ENCODE measurements at regions not wholly inside any gene's neighbourhood (a gene's known extent, or its start where the extent isn't known, plus 50 kb on each side); places are given as distances from the start of the nearest gene placed in this dataset.

DNA sequence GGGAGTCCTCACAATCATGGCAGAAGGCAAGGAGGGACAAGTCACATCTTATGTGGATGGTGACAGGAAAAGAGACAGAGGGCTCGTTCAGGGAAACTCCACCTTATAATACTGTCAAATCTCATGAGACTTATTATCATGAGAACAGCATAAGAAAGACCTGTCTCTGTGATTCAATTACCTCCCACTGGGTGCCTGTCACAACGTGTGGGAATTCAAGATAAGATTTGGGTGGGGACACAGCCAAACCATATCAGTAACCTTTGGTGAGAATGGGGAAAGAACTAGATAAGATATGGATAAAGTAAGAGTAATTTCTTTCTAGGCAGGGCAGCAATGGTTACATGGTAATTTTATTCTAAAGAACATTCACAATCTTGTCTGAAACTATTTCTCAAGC is 344.9 kb upstream of the KLF12 start:
- FAIRE-seq (no peak), DNase-seq (no peak)
- Histone ChIP-seq H3K4me3 (ENCODE audit: low read depth in 1 of 3, low read length in 3 of 3) (no peak overlapping the region), H3K4me1 (ENCODE audit: control insufficient read depth in 3 of 3, insufficient read depth in 2 of 3, low read depth in 1 of 3, low read length in 2 of 3) (no peaks in the 10 kb centered on the region), H3K36me3 (ENCODE audit: control insufficient read depth in 3 of 3, insufficient read depth in 2 of 3, low read depth in 1 of 3, low read length in 3 of 3) (no peaks in the 10 kb centered on the region), H3K9me3 (ENCODE audit: control insufficient read depth in 2 of 2, insufficient read depth in 1 of 2, low read depth in 1 of 2, low read length in 1 of 2) (no peaks in the 10 kb centered on the region), H3K27ac (ENCODE audit: low read depth in 1 of 3, low read length in 2 of 3) (no peak overlapping the region), H3K27me3 (ENCODE audit: control insufficient read depth in 3 of 3, insufficient read depth in 3 of 3, low read length in 3 of 3) (no peaks in the 10 kb centered on the region)
- WGBS, 3 donors = 25 to 42% (median 39%) methylated on average over 2 of the region's 2 CpGs

- FAIRE-seq (no peak), DNase-seq (no peak)
- H3K4me1 ChIP-seq (ENCODE audit: control insufficient read depth in 3 of 3, insufficient read depth in 2 of 3, low read depth in 1 of 3, low read length in 2 of 3) = no peaks in the 10 kb centered on the region
- H3K36me3 ChIP-seq (ENCODE audit: control insufficient read depth in 3 of 3, insufficient read depth in 2 of 3, low read depth in 1 of 3, low read length in 3 of 3) = no peaks in the 10 kb centered on the region
- H3K4me3 ChIP-seq (ENCODE audit: low read depth in 1 of 3, low read length in 3 of 3) = no peak overlapping the region
- no peaks in the 10 kb centered on the region for H3K9me3 ChIP-seq (ENCODE audit: control insufficient read depth in 2 of 2, insufficient read depth in 1 of 2, low read depth in 1 of 2, low read length in 1 of 2)
- no peaks in the 10 kb centered on the region for H3K27me3 ChIP-seq (ENCODE audit: control insufficient read depth in 3 of 3, insufficient read depth in 3 of 3, low read length in 3 of 3)
- no peak overlapping the region for H3K27ac ChIP-seq (ENCODE audit: low read depth in 1 of 3, low read length in 2 of 3)
Measured at GRCh38 chr13:74476788-74477187, 342.6 kb upstream of the KLF12 start.

- Histone ChIP-seq H3K27ac (ENCODE audit: low read depth in 1 of 3, low read length in 2 of 3) (no peak overlapping the region), H3K4me3 (ENCODE audit: low read depth in 1 of 3, low read length in 3 of 3) (no peak overlapping the region), H3K27me3 (ENCODE audit: control insufficient read depth in 3 of 3, insufficient read depth in 3 of 3, low read length in 3 of 3) (no peaks in the 10 kb centered on the region), H3K4me1 (ENCODE audit: control insufficient read depth in 3 of 3, insufficient read depth in 2 of 3, low read depth in 1 of 3, low read length in 2 of 3) (no peaks in the 10 kb centered on the region), H3K9me3 (ENCODE audit: control insufficient read depth in 2 of 2, insufficient read depth in 1 of 2, low read depth in 1 of 2, low read length in 1 of 2) (no peaks in the 10 kb centered on the region), H3K36me3 (ENCODE audit: control insufficient read depth in 3 of 3, insufficient read depth in 2 of 3, low read depth in 1 of 3, low read length in 3 of 3) (no peaks in the 10 kb centered on the region)
- no peak for DNase-seq
- WGBS, 3 donors = 20 to 55% (median 31%) methylated on average over 1 of the region's 1 CpG
- FAIRE-seq = no peak
Measured at GRCh38 chr13:74476365-74476764, 342.2 kb upstream of the KLF12 start.

DNA sequence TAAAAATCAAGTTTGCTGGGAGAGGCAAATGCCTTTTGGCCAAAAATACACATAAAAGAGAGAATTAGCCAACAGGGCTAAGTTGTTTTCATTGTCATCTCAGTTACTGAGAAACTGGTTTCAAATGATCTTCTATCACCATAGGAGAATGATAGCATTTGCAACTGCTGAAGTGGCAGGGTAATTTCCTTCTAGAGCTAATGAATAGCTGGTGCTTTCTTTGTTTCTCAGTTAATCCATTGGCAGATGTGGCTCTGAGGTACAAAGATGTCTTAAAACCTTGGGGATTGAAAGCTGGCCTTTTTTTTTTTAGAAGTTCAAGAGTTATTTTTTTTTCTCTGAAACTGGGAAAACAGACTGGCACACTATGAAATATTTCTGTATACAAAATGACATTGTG is 332.7 kb upstream of the KLF12 start:
- no peak for DNase-seq
- FAIRE-seq = no peak

DNA sequence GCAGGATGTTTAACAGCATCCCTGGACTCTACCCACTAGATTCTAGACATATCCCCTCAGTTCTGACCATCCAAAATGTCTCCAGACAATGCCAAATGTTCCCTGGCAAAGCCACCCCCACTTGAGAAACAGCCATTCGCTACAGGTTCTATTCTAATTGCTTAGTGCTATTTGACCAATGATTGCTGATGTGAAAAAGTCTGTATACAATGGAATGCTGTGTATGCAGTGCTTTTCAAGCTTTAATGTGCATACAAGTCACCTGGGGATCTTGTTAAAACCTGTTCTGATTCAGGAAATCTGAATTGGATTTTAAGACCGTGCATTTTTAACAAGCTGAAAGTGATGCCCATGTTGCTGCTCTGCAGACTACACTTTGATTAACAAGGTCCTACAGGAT is 331.8 kb upstream of the KLF12 start:
- no peaks in the 10 kb centered on the region for H3K36me3 ChIP-seq (ENCODE audit: control insufficient read depth in 3 of 3, insufficient read depth in 2 of 3, low read depth in 1 of 3, low read length in 3 of 3)
- no peak for DNase-seq
- no peaks in the 10 kb centered on the region for H3K9me3 ChIP-seq (ENCODE audit: control insufficient read depth in 2 of 2, insufficient read depth in 1 of 2, low read depth in 1 of 2, low read length in 1 of 2)
- H3K27me3 ChIP-seq (ENCODE audit: control insufficient read depth in 3 of 3, insufficient read depth in 3 of 3, low read length in 3 of 3) = no peaks in the 10 kb centered on the region
- H3K4me3 ChIP-seq (ENCODE audit: low read depth in 1 of 3, low read length in 3 of 3) = no peak overlapping the region
- FAIRE-seq = no peak
- H3K27ac ChIP-seq (ENCODE audit: low read depth in 1 of 3, low read length in 2 of 3) = no peak overlapping the region
- no peaks in the 10 kb centered on the region for H3K4me1 ChIP-seq (ENCODE audit: control insufficient read depth in 3 of 3, insufficient read depth in 2 of 3, low read depth in 1 of 3, low read length in 2 of 3)
- WGBS, 3 donors = 68 to 86% (median 79%) methylated on average over 2 of the region's 2 CpGs

More for the DNA sequence above, 332.7 kb upstream of the KLF12 start:
- H3K4me3 ChIP-seq (ENCODE audit: low read depth in 1 of 3, low read length in 3 of 3) = no peak overlapping the region
- H3K36me3 ChIP-seq (ENCODE audit: control insufficient read depth in 3 of 3, insufficient read depth in 2 of 3, low read depth in 1 of 3, low read length in 3 of 3) = no peaks in the 10 kb centered on the region
- no peaks in the 10 kb centered on the region for H3K27me3 ChIP-seq (ENCODE audit: control insufficient read depth in 3 of 3, insufficient read depth in 3 of 3, low read length in 3 of 3)
- no peaks in the 10 kb centered on the region for H3K9me3 ChIP-seq (ENCODE audit: control insufficient read depth in 2 of 2, insufficient read depth in 1 of 2, low read depth in 1 of 2, low read length in 1 of 2)
- H3K27ac ChIP-seq (ENCODE audit: low read depth in 1 of 3, low read length in 2 of 3) = no peak overlapping the region
- no peaks in the 10 kb centered on the region for H3K4me1 ChIP-seq (ENCODE audit: control insufficient read depth in 3 of 3, insufficient read depth in 2 of 3, low read depth in 1 of 3, low read length in 2 of 3)

GRCh38 chr13:74465271-74465670 is 331.1 kb upstream of the KLF12 start:
- DNase-seq (no peak), FAIRE-seq (no peak)
- Histone ChIP-seq H3K27me3 (ENCODE audit: control insufficient read depth in 3 of 3, insufficient read depth in 3 of 3, low read length in 3 of 3) (peaks cover 0 to 2% (median 0%) of the 10 kb centered on the region in 3 donors), H3K9me3 (ENCODE audit: control insufficient read depth in 2 of 2, insufficient read depth in 1 of 2, low read depth in 1 of 2, low read length in 1 of 2) (no peaks in the 10 kb centered on the region), H3K36me3 (ENCODE audit: control insufficient read depth in 3 of 3, insufficient read depth in 2 of 3, low read depth in 1 of 3, low read length in 3 of 3) (no peaks in the 10 kb centered on the region), H3K4me3 (ENCODE audit: low read depth in 1 of 3, low read length in 3 of 3) (no peak overlapping the region), H3K27ac (ENCODE audit: low read depth in 1 of 3, low read length in 2 of 3) (no peak overlapping the region), H3K4me1 (ENCODE audit: control insufficient read depth in 3 of 3, insufficient read depth in 2 of 3, low read depth in 1 of 3, low read length in 2 of 3) (no peaks in the 10 kb centered on the region)
- 49 to 60% (median 53%) methylated on average over 2 of the region's 2 CpGs for WGBS, 3 donors

GRCh38 chr13:74464670-74465069 is 330.5 kb upstream of the KLF12 start:
- H3K9me3 ChIP-seq (ENCODE audit: control insufficient read depth in 2 of 2, insufficient read depth in 1 of 2, low read depth in 1 of 2, low read length in 1 of 2) = no peaks in the 10 kb centered on the region
- no peak for FAIRE-seq
- no peak overlapping the region for H3K4me3 ChIP-seq (ENCODE audit: low read depth in 1 of 3, low read length in 3 of 3)
- no peaks in the 10 kb centered on the region for H3K36me3 ChIP-seq (ENCODE audit: control insufficient read depth in 3 of 3, insufficient read depth in 2 of 3, low read depth in 1 of 3, low read length in 3 of 3)
- 58 to 80% (median 69%) methylated on average over 3 of the region's 3 CpGs for WGBS, 3 donors
- no peaks in the 10 kb centered on the region for H3K4me1 ChIP-seq (ENCODE audit: control insufficient read depth in 3 of 3, insufficient read depth in 2 of 3, low read depth in 1 of 3, low read length in 2 of 3)
- peaks cover 0 to 3% (median 0%) of the 10 kb centered on the region in 3 donors for H3K27me3 ChIP-seq (ENCODE audit: control insufficient read depth in 3 of 3, insufficient read depth in 3 of 3, low read length in 3 of 3)
- no peak overlapping the region for H3K27ac ChIP-seq (ENCODE audit: low read depth in 1 of 3, low read length in 2 of 3)
- DNase-seq = no peak

DNA sequence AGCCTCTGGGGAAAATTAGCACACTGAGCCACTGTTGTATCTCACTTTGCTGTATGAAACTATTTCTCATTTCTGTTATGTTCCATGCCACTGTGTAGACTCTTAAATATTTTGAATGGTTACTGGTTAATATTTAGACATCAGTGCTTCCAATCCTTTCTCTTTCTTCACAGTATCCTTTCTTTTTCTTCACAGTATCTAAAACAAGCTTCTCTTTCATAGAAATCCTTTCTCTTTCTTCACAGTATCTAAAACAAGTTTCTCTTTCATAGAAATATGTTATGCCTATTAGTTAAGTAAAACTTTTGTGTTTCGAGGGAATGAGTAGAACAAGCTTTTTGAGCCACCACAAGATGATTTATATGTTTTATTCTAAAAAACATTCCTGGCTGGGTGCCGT is 326.8 kb upstream of the KLF12 start:
- DNase-seq (no peak), FAIRE-seq (no peak)
- no peak overlapping the region for H3K4me3 ChIP-seq (ENCODE audit: low read depth in 1 of 3, low read length in 3 of 3)
- no peaks in the 10 kb centered on the region for H3K4me1 ChIP-seq (ENCODE audit: control insufficient read depth in 3 of 3, insufficient read depth in 2 of 3, low read depth in 1 of 3, low read length in 2 of 3)
- no peaks in the 10 kb centered on the region for H3K9me3 ChIP-seq (ENCODE audit: control insufficient read depth in 2 of 2, insufficient read depth in 1 of 2, low read depth in 1 of 2, low read length in 1 of 2)
- H3K27ac ChIP-seq (ENCODE audit: low read depth in 1 of 3, low read length in 2 of 3) = no peak overlapping the region
- H3K27me3 ChIP-seq (ENCODE audit: control insufficient read depth in 3 of 3, insufficient read depth in 3 of 3, low read length in 3 of 3) = peaks cover 0 to 3% (median 0%) of the 10 kb centered on the region in 3 donors
- WGBS, 3 donors = 85 to 94% (median 88%) methylated on average over 2 of the region's 2 CpGs
- H3K36me3 ChIP-seq (ENCODE audit: control insufficient read depth in 3 of 3, insufficient read depth in 2 of 3, low read depth in 1 of 3, low read length in 3 of 3) = no peaks in the 10 kb centered on the region

DNA sequence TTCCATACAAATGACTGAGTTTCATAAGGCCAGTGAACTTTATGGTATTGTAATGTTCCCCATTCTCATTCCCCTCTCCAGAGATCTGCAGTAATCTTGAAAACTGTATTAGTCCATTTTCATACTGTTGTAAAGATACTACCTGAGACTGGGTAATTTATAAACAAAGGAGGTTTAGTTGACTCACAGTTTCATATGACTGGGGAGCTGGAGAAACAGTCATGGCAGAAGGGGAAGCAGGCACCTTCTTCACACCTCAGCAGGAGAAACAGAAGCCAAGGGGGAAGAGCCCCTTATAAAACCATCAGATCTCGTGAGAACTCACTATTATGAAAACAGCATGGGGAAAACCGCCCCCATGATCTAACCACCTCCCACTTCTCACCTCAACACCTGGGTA is 318.7 kb upstream of the KLF12 start:
- DNase-seq = no peak
- FAIRE-seq = no peak
- Histone ChIP-seq H3K36me3 (ENCODE audit: control insufficient read depth in 3 of 3, insufficient read depth in 2 of 3, low read depth in 1 of 3, low read length in 3 of 3) (no peaks in the 10 kb centered on the region), H3K27me3 (ENCODE audit: control insufficient read depth in 3 of 3, insufficient read depth in 3 of 3, low read length in 3 of 3) (no peaks in the 10 kb centered on the region), H3K4me3 (ENCODE audit: low read depth in 1 of 3, low read length in 3 of 3) (no peak overlapping the region), H3K27ac (ENCODE audit: low read depth in 1 of 3, low read length in 2 of 3) (no peak overlapping the region), H3K4me1 (ENCODE audit: control insufficient read depth in 3 of 3, insufficient read depth in 2 of 3, low read depth in 1 of 3, low read length in 2 of 3) (no peaks in the 10 kb centered on the region), H3K9me3 (ENCODE audit: control insufficient read depth in 2 of 2, insufficient read depth in 1 of 2, low read depth in 1 of 2, low read length in 1 of 2) (no peaks in the 10 kb centered on the region)
- WGBS, 3 donors = 46 to 55% (median 49%) methylated on average over 2 of the region's 2 CpGs
